ENCODE measurements at regions not wholly inside any gene's neighbourhood (a gene's known extent, or its start where the extent isn't known, plus 50 kb on each side); places are given as distances from the start of the nearest gene placed in this dataset.

DNA sequence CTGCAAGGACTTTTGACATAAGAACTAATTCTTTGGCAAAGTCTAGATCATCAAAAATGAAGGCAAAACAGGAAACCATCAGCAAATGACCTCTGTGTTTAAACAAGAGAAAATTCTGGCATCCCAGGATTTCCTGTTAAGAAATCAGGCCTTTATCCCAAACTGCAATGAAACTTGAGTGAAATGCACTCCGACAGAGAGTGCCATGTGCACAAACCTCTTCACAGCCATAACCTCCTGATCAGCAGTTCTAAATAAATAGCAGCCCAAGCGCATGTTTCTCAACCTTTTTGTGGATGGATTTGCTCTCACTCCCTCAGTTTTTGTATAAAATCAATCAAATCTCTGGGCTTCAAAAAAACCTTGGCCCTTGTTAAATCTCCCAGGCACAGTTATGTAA, 107.7 kb upstream of the EEPD1 start:
- Histone ChIP-seq H2AFZ (ENCODE audit: low read length) (no peak overlapping the region), H3K4ac (ENCODE audit: low read length) (no peak overlapping the region), H2BK15ac (ENCODE audit: low read length) (no peak overlapping the region), H3K9ac (ENCODE audit: low read depth, low read length, poor library complexity) (no peak overlapping the region), H2BK12ac (ENCODE audit: low read length) (no peak overlapping the region), H3K79me1 (ENCODE audit: low read depth, low read length) (no peaks in the 10 kb centered on the region), H3K9me3 (replicated peaks in 1 of 2; ENCODE audit: control insufficient read depth in 2 of 2, insufficient read depth in 1 of 2, low read depth in 1 of 2, low read length in 2 of 2) (no peaks in the 10 kb centered on the region), H3K4me3 (ENCODE audit: low read length in 2 of 2) (no peak overlapping the region), H3K4me1 (ENCODE audit: control insufficient read depth in 2 of 2, insufficient read depth in 1 of 2, low read depth in 1 of 2, low read length in 2 of 2) (peaks cover 0 to 2% of the 10 kb centered on the region in 2 donors), H2BK120ac (ENCODE audit: low read depth, low read length) (no peak overlapping the region), H3K27ac (replicated peaks; ENCODE audit: low read length) (no peak overlapping the region), H3K27me3 (ENCODE audit: control insufficient read depth in 3 of 3, insufficient read depth in 3 of 3, low read depth in 1 of 3, low read length in 3 of 3) (no peaks in the 10 kb centered on the region), H3K36me3 (replicated peaks in 1 of 2; ENCODE audit: control insufficient read depth in 2 of 2, insufficient read depth in 2 of 2, low read length in 2 of 2) (no peaks in the 10 kb centered on the region), H2AK5ac (ENCODE audit: low read depth, low read length) (no peak overlapping the region), H3K4me2 (ENCODE audit: insufficient read depth, low read length, poor library complexity, severe bottlenecking) (no peak overlapping the region), H3K23ac (ENCODE audit: low read depth, low read length, poor library complexity) (no peak overlapping the region), H4K8ac (ENCODE audit: low read depth, low read length) (no peak overlapping the region), H2BK5ac (ENCODE audit: low read length) (no peak overlapping the region), H3K14ac (ENCODE audit: low read length) (no peak overlapping the region), H3K18ac (ENCODE audit: low read length) (no peak overlapping the region), H4K91ac (ENCODE audit: low read depth, low read length, poor library complexity) (no peak overlapping the region)
- no peak for DNase-seq (ENCODE audit: low spot score)
- WGBS, 2 donors (ENCODE audit: extremely low coverage in 2 of 2, insufficient read length in 2 of 2, insufficient replicate concordance in 1 of 2): no CpG with 5 or more reads among the region's 2 CpGs

DNA sequence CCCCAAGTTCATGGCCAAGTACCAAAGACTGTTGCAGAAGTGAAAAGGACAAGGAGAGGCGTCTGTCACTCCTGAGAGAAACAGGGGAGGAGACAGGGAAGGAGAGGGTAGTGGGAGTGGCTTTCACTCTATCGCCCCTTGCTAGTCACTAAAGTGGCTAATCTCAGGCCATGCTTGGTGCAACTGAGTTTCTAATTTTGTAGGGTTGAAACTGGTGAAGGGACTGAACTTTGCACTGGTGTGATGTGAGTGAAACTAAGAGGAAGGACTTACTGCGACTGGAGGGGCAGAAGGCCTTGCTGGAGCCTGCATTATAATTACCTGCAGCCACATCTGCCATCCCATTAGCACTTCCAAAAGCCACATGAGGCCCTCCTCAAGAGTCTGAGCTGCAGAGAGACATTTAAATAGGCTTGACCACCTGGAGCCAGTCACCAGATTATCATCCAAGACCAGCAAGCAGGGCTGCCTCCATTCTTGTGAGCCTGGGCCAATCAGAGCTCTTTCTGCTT, 107.2 kb upstream of the EEPD1 start:
- Histone ChIP-seq H3K79me1 (ENCODE audit: low read depth, low read length) (no peaks in the 10 kb centered on the region), H3K4me1 (ENCODE audit: control insufficient read depth in 2 of 2, insufficient read depth in 1 of 2, low read depth in 1 of 2, low read length in 2 of 2) (peaks cover 0 to 2% of the 10 kb centered on the region in 2 donors), H3K23ac (ENCODE audit: low read depth, low read length, poor library complexity) (no peak overlapping the region), H3K4ac (ENCODE audit: low read length) (no peak overlapping the region), H3K9me3 (replicated peaks in 1 of 2; ENCODE audit: control insufficient read depth in 2 of 2, insufficient read depth in 1 of 2, low read depth in 1 of 2, low read length in 2 of 2) (no peaks in the 10 kb centered on the region), H2BK12ac (ENCODE audit: low read length) (no peak overlapping the region), H2BK5ac (ENCODE audit: low read length) (no peak overlapping the region), H2AK5ac (ENCODE audit: low read depth, low read length) (no peak overlapping the region), H3K27ac (replicated peaks; ENCODE audit: low read length) (no peak overlapping the region), H3K14ac (ENCODE audit: low read length) (no peak overlapping the region), H3K18ac (ENCODE audit: low read length) (no peak overlapping the region), H3K4me2 (ENCODE audit: insufficient read depth, low read length, poor library complexity, severe bottlenecking) (no peak overlapping the region), H3K27me3 (ENCODE audit: control insufficient read depth in 3 of 3, insufficient read depth in 3 of 3, low read depth in 1 of 3, low read length in 3 of 3) (no peaks in the 10 kb centered on the region), H2BK15ac (ENCODE audit: low read length) (no peak overlapping the region), H2AFZ (ENCODE audit: low read length) (no peak overlapping the region), H2BK120ac (ENCODE audit: low read depth, low read length) (no peak overlapping the region), H4K91ac (ENCODE audit: low read depth, low read length, poor library complexity) (no peak overlapping the region), H4K8ac (ENCODE audit: low read depth, low read length) (no peak overlapping the region), H3K36me3 (replicated peaks in 1 of 2; ENCODE audit: control insufficient read depth in 2 of 2, insufficient read depth in 2 of 2, low read length in 2 of 2) (no peaks in the 10 kb centered on the region), H3K9ac (ENCODE audit: low read depth, low read length, poor library complexity) (no peak overlapping the region), H3K4me3 (ENCODE audit: low read length in 2 of 2) (no peak overlapping the region)
- no peak for DNase-seq (ENCODE audit: low spot score)
- no CpG with 5 or more reads among the region's 3 CpGs for WGBS, 2 donors (ENCODE audit: extremely low coverage in 2 of 2, insufficient read length in 2 of 2, insufficient replicate concordance in 1 of 2)

DNA sequence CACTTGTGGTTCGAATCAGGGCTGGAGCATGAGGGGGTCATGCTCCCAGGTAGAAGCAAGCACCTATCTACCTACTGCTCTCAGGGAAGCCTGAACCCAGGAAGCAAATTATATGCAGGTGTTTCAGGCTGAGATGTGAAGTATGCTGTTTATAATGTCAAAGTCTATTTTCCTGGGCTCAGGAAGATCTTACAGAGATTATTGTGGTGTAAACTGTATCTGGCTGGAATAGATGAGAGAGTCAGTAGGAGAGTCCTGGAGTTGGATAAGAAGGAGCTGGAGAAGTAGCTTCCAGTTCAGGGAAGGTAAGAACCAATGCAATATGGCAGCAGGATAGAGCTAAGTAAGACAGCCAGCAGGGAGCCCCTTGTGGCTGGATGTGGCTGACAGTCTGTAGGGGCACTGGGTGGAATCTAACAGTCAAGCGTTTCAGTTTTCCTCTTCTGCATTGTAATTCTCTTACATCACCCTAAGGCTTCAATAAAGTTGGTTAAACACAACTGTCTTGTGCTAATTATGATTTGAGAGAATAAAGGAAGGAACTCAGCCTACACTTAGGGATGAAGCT, 105.9 kb upstream of the EEPD1 start:
- Histone ChIP-seq H2BK5ac (ENCODE audit: low read length) (no peak overlapping the region), H4K8ac (ENCODE audit: low read depth, low read length) (no peak overlapping the region), H2BK15ac (ENCODE audit: low read length) (no peak overlapping the region), H3K23ac (ENCODE audit: low read depth, low read length, poor library complexity) (no peak overlapping the region), H3K27ac (replicated peaks; ENCODE audit: low read length) (no peak overlapping the region), H3K14ac (ENCODE audit: low read length) (no peak overlapping the region), H3K4me2 (ENCODE audit: insufficient read depth, low read length, poor library complexity, severe bottlenecking) (no peak overlapping the region), H2AK5ac (ENCODE audit: low read depth, low read length) (no peak overlapping the region), H3K4me3 (ENCODE audit: low read length in 2 of 2) (no peak overlapping the region), H3K4me1 (ENCODE audit: control insufficient read depth in 2 of 2, insufficient read depth in 1 of 2, low read depth in 1 of 2, low read length in 2 of 2) (peaks cover 0 to 2% of the 10 kb centered on the region in 2 donors), H3K18ac (ENCODE audit: low read length) (no peak overlapping the region), H3K27me3 (ENCODE audit: control insufficient read depth in 3 of 3, insufficient read depth in 3 of 3, low read depth in 1 of 3, low read length in 3 of 3) (no peaks in the 10 kb centered on the region), H2BK12ac (ENCODE audit: low read length) (no peak overlapping the region), H3K79me1 (ENCODE audit: low read depth, low read length) (no peaks in the 10 kb centered on the region), H2BK120ac (ENCODE audit: low read depth, low read length) (no peak overlapping the region), H3K9ac (ENCODE audit: low read depth, low read length, poor library complexity) (no peak overlapping the region), H3K4ac (ENCODE audit: low read length) (no peak overlapping the region), H4K91ac (ENCODE audit: low read depth, low read length, poor library complexity) (no peak overlapping the region), H3K36me3 (replicated peaks in 1 of 2; ENCODE audit: control insufficient read depth in 2 of 2, insufficient read depth in 2 of 2, low read length in 2 of 2) (no peaks in the 10 kb centered on the region), H3K9me3 (replicated peaks in 1 of 2; ENCODE audit: control insufficient read depth in 2 of 2, insufficient read depth in 1 of 2, low read depth in 1 of 2, low read length in 2 of 2) (no peaks in the 10 kb centered on the region), H2AFZ (ENCODE audit: low read length) (no peak overlapping the region)
- WGBS, 2 donors (ENCODE audit: extremely low coverage in 2 of 2, insufficient read length in 2 of 2, insufficient replicate concordance in 1 of 2): no CpG with 5 or more reads among the region's 2 CpGs
- DNase-seq (ENCODE audit: low spot score): no peak

DNA sequence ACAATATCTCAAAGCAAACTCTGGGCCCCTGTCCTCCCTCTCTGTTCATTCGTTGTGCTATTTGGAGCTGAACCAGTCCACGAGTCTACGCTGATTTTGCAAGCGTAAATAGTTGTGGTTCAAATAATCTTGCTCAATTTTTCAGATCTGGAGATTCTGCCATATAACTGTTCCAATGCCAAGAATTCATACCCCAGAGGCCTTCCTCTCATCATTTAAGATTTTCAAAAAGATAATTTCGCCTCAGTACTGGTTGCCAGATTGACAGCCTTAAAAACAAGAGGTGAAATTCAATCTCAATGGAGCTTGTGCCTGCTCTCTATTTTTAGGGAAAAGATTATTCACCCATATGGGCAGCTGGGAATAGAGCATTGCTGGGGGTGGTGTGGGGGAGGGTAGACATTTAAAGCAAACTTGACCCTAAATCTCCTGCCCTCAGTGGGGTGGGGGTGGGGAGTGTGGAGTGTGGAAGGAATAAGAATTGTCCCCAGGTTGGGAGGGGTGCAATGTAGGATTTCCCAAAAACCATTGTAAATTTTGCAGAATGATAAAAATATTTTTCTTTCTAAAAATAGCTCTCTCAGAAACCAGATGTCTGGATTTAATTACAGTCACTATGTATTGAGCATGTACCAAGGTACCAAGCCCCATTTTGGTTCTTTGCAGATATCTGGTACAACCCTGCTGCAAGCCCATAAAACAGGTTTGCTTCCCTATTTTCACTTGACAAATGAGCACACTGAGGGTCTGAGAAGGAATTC, 104.7 kb upstream of the EEPD1 start:
- H3K36me3 ChIP-seq (replicated peaks in 1 of 2; ENCODE audit: control insufficient read depth in 2 of 2, insufficient read depth in 2 of 2, low read length in 2 of 2): no peaks in the 10 kb centered on the region
- H3K27ac ChIP-seq (replicated peaks; ENCODE audit: low read length): no peak overlapping the region
- no peak overlapping the region for H3K4ac ChIP-seq (ENCODE audit: low read length)
- no peak for DNase-seq (ENCODE audit: low spot score)
- H3K4me2 ChIP-seq (ENCODE audit: insufficient read depth, low read length, poor library complexity, severe bottlenecking): no peak overlapping the region
- no peak overlapping the region for H2BK12ac ChIP-seq (ENCODE audit: low read length)
- H4K91ac ChIP-seq (ENCODE audit: low read depth, low read length, poor library complexity): no peak overlapping the region
- no peak overlapping the region for H3K18ac ChIP-seq (ENCODE audit: low read length)
- no peak overlapping the region for H3K9ac ChIP-seq (ENCODE audit: low read depth, low read length, poor library complexity)
- no peaks in the 10 kb centered on the region for H3K9me3 ChIP-seq (replicated peaks in 1 of 2; ENCODE audit: control insufficient read depth in 2 of 2, insufficient read depth in 1 of 2, low read depth in 1 of 2, low read length in 2 of 2)
- H3K14ac ChIP-seq (ENCODE audit: low read length): no peak overlapping the region
- no peak overlapping the region for H2BK15ac ChIP-seq (ENCODE audit: low read length)
- no peak overlapping the region for H2AFZ ChIP-seq (ENCODE audit: low read length)
- H3K4me1 ChIP-seq (ENCODE audit: control insufficient read depth in 2 of 2, insufficient read depth in 1 of 2, low read depth in 1 of 2, low read length in 2 of 2): peaks cover 0 to 2% of the 10 kb centered on the region in 2 donors
- H2BK5ac ChIP-seq (ENCODE audit: low read length): peak overlapping the region; percentile 26
- H2BK120ac ChIP-seq (ENCODE audit: low read depth, low read length): no peak overlapping the region
- WGBS, 2 donors (ENCODE audit: extremely low coverage in 2 of 2, insufficient read length in 2 of 2, insufficient replicate concordance in 1 of 2): no CpG with 5 or more reads among the region's 5 CpGs
- H3K27me3 ChIP-seq (ENCODE audit: control insufficient read depth in 3 of 3, insufficient read depth in 3 of 3, low read depth in 1 of 3, low read length in 3 of 3): no peaks in the 10 kb centered on the region
- no peaks in the 10 kb centered on the region for H3K79me1 ChIP-seq (ENCODE audit: low read depth, low read length)
- no peak overlapping the region for H4K8ac ChIP-seq (ENCODE audit: low read depth, low read length)
- no peak overlapping the region for H2AK5ac ChIP-seq (ENCODE audit: low read depth, low read length)
- H3K4me3 ChIP-seq (ENCODE audit: low read length in 2 of 2): no peak overlapping the region
- no peak overlapping the region for H3K23ac ChIP-seq (ENCODE audit: low read depth, low read length, poor library complexity)
